PC-3 (cell line): ENCODE measurements at regions not wholly inside any gene's neighbourhood (a gene's known extent, or its start where the extent isn't known, plus 50 kb on each side); places are given as distances from the start of the nearest gene placed in this dataset.

Source experiments
- ATAC-seq: fragments of 200-7000 bp; cut with Tn5 transposase; 2 replicates; pipeline ENCODE4 v1.9.1; 2020; ENCODE audit warnings: mild to moderate bottlenecking, moderate library complexity
- BruUV-seq: library from RNA; stranded (reverse); fragments of 400-500 nt; replicated peaks from 2 replicates; lab custom pipeline; 2021; lab: Mats Ljungman, UMichigan
- CTCF ChIA-PET: fragments of 300-600 bp; sonication (Branson Sonifier 250); formaldehyde crosslinking; loops from one replicate; lab custom pipeline; 2022; ENCODE audit warnings: antibody characterized with exemption; lab: Charles Lee
- POLR2A ChIA-PET: fragments of 300-600 bp; sonication (Branson Sonifier 250); formaldehyde crosslinking; loops from one replicate; lab custom pipeline; 2022; ENCODE audit warnings: antibody characterized with exemption; ENCODE audit not compliant: unreplicated experiment; lab: Charles Lee
- DNase-seq: peaks from one replicate; pipeline ENCODE4 v3.0.0-alpha.2; 2015
- H2AFZ ChIP-seq: fragments of 300-600 bp; sonication (generic); 2 replicates; pipeline ENCODE4 v1.6.0; 2016; ENCODE audit warnings: antibody characterized with exemption, low read length
- H3F3A ChIP-seq: fragments of 300-600 bp; sonication (generic); one replicate; pipeline ENCODE4 v1.6.0; 2017; ENCODE audit warnings: antibody characterized with exemption, low read length, control low read depth, mild to moderate bottlenecking; ENCODE audit not compliant: unreplicated experiment
- H3K27ac ChIP-seq: fragments of 300-600 bp; sonication (generic); 2 replicates; pipeline ENCODE4 v1.5.1; 2016; ENCODE audit warnings: mild to moderate bottlenecking, low read length
- H3K27me3 ChIP-seq: fragments of 300-600 bp; sonication (generic); 2 replicates; pipeline ENCODE4 v1.6.1; 2016; ENCODE audit warnings: low read length, mixed read lengths
- H3K36me3 ChIP-seq: fragments of 300-600 bp; sonication (generic); 2 replicates; pipeline ENCODE4 v1.6.1; 2016; ENCODE audit warnings: low read depth, mixed run types, low read length, mixed read lengths
- H3K4me1 ChIP-seq: fragments of 300-600 bp; sonication (generic); 2 replicates; pipeline ENCODE4 v1.5.1; 2016; ENCODE audit warnings: low read length; ENCODE audit not compliant: insufficient read depth
- H3K4me2 ChIP-seq: fragments of 300-600 bp; sonication (generic); 2 replicates; pipeline ENCODE4 v1.6.0; 2016; ENCODE audit warnings: low read length
- H3K4me3 ChIP-seq: fragments of 300-600 bp; sonication (generic); 2 replicates; pipeline ENCODE4 v1.5.1; 2016; ENCODE audit warnings: mild to moderate bottlenecking, low read length, mixed read lengths
- H3K79me2 ChIP-seq: fragments of 300-600 bp; sonication (generic); 2 replicates; pipeline ENCODE4 v1.6.1; 2017; ENCODE audit warnings: low read length, mixed read lengths
- H3K9ac ChIP-seq: fragments of 300-600 bp; sonication (generic); 2 replicates; pipeline ENCODE4 v1.6.0; 2016; ENCODE audit warnings: mild to moderate bottlenecking, low read length
- H3K9me2 ChIP-seq: fragments of 300-600 bp; sonication (generic); replicated peaks from 2 replicates; pipeline ENCODE4 v1.6.1; 2016; ENCODE audit warnings: mixed run types, low read length, mixed read lengths
- H3K9me3 ChIP-seq: fragments of 300-600 bp; sonication (generic); 2 replicates; pipeline ENCODE4 v1.6.1; 2016; ENCODE audit warnings: low read length, mixed read lengths
- H4K20me1 ChIP-seq: fragments of 300-600 bp; sonication (generic); 2 replicates; pipeline ENCODE4 v1.6.1; 2016; ENCODE audit warnings: low read length, mixed read lengths
- EZH2 ChIP-seq: fragments of 300-600 bp; sonication (generic); IDR thresholded peaks from one replicate; pipeline ENCODE4 v1.6.1; 2017; ENCODE audit warnings: antibody characterized with exemption, mild to moderate bottlenecking, low read length; ENCODE audit not compliant: unreplicated experiment
- EZH2phosphoT487 ChIP-seq: fragments of 300-600 bp; sonication (generic); IDR thresholded peaks from 2 replicates; pipeline ENCODE4 v1.6.1; 2018; ENCODE audit warnings: mild to moderate bottlenecking, antibody characterized with exemption, low read length, borderline replicate concordance
- intact Hi-C: fragments of 100-400 bp; cut with micrococcal nuclease; formaldehyde crosslinking; loops from 2 replicates; pipeline ENCODE4 v1.9.0; 2023
- TF ChIP-seq, protein P1 (sequence below): fragments of 300-600 bp; sonication (generic); conservative IDR thresholded peaks from 2 replicates; pipeline ENCODE4 v1.5.1; 2017; ENCODE audit warnings: antibody characterized with exemption, low read depth, mild to moderate bottlenecking, low read length

DNA sequence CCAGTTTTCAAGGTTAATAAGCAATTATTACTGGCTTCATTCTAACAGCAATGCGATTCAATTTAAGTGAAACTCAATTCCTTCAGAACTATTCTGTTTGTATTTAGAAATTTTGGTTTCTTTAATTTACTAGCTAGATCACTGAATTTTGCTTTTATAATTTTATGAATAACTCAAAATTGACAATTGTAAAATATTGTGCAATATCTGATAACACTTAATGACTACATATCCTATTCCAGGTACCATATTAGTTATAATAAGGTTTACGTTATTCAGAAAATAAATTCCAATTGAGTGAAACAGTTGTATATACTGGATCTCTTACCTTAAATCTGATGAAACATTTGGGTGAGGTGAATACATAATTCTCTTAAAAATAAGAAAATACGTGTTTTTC, 1348.3 kb upstream of the CDH6 start:
- ATAC-seq = no peak

DNA sequence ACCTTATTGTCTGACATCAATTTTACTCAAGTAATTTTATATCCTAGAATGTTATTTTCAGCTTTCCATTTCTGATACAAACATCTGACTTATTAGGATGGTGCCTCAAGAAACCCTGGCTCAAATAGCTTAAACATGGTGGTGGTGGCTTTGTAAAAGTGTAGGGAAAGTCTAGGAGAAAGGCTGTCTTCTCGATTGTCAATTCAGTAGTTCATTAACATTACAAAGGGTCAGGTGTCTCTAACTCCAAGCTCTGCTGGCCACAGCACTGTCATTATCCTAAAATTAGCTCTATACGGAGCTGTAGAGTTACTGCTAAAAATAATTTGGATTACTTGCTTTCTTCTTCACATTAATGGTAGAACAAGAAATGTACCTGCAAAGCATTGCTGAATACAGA, 1360.1 kb upstream of the CDH6 start:
- H3F3A ChIP-seq = no peaks in the 10 kb centered on the region
- H3K79me2 ChIP-seq = no peaks in the 10 kb centered on the region
- no peak overlapping the region for H3K9ac ChIP-seq
- TF ChIP-seq, protein P1, sequence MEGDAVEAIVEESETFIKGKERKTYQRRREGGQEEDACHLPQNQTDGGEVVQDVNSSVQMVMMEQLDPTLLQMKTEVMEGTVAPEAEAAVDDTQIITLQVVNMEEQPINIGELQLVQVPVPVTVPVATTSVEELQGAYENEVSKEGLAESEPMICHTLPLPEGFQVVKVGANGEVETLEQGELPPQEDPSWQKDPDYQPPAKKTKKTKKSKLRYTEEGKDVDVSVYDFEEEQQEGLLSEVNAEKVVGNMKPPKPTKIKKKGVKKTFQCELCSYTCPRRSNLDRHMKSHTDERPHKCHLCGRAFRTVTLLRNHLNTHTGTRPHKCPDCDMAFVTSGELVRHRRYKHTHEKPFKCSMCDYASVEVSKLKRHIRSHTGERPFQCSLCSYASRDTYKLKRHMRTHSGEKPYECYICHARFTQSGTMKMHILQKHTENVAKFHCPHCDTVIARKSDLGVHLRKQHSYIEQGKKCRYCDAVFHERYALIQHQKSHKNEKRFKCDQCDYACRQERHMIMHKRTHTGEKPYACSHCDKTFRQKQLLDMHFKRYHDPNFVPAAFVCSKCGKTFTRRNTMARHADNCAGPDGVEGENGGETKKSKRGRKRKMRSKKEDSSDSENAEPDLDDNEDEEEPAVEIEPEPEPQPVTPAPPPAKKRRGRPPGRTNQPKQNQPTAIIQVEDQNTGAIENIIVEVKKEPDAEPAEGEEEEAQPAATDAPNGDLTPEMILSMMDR = no peak
- no peak for TF ChIP-seq EZH2
- TF ChIP-seq EZH2phosphoT487 = no peak
- no peak overlapping the region for H3K4me3 ChIP-seq
- no peaks in the 10 kb centered on the region for H3K9me2 ChIP-seq
- POLR2A ChIA-PET = no interaction called here
- no peak overlapping the region for H3K27ac ChIP-seq
- ATAC-seq (no peak), DNase-seq (no peak)
- no peaks in the 10 kb centered on the region for H3K9me3 ChIP-seq
- CTCF ChIA-PET = no interaction called here
- H3K4me1 ChIP-seq = no peaks in the 10 kb centered on the region
- no peak overlapping the region for H3K4me2 ChIP-seq
- no peaks in the 10 kb centered on the region for H3K27me3 ChIP-seq
- no peaks in the 10 kb centered on the region for H3K36me3 ChIP-seq
- H4K20me1 ChIP-seq = no peaks in the 10 kb centered on the region
- BruUV-seq = no TSS peak
- intact Hi-C loops = no loop called here
- no peak overlapping the region for H2AFZ ChIP-seq

More for the DNA sequence above, 1348.3 kb upstream of the CDH6 start:
- H3K9me2 ChIP-seq = no peaks in the 10 kb centered on the region
- H3F3A ChIP-seq = no peaks in the 10 kb centered on the region
- no peak overlapping the region for H3K9ac ChIP-seq
- no peak for DNase-seq
- intact Hi-C loops = no loop called here
- TF ChIP-seq EZH2 (no peak), EZH2phosphoT487 (no peak)
- TF ChIP-seq, protein P1 = no peak
- no peaks in the 10 kb centered on the region for H3K9me3 ChIP-seq
- H3K4me2 ChIP-seq = no peak overlapping the region
- H2AFZ ChIP-seq = no peak overlapping the region
- H3K27me3 ChIP-seq = no peaks in the 10 kb centered on the region; the same call in 1 of the 2 replicates
- H3K4me3 ChIP-seq = no peak overlapping the region
- no peaks in the 10 kb centered on the region for H4K20me1 ChIP-seq
- BruUV-seq = no TSS peak
- H3K27ac ChIP-seq = no peak overlapping the region
- no peaks in the 10 kb centered on the region for H3K4me1 ChIP-seq
- ChIA-PET CTCF (no interaction called here), POLR2A (no interaction called here)
- H3K79me2 ChIP-seq = no peaks in the 10 kb centered on the region
- no peaks in the 10 kb centered on the region for H3K36me3 ChIP-seq

DNA sequence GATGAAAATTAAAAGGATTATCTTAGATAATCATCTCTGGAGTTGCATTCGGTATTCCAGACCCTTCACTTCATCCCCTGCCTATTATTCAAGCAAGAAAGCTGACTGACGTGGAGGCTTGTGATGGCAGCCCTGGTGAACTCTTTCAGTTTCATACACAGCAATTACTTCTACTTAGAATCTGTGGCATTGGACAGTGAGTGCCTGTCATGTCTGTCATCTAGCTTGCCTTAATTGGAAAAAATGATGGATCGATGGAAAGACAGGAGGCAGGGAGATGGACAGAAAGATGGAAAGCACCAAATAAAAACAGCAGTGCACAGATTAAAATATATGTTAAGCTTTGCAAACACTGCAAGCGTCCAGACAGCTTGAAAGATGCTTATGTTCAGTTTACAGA, 1371.0 kb upstream of the CDH6 start:
- Histone ChIP-seq H3K27ac (no peak overlapping the region), H3K79me2 (no peaks in the 10 kb centered on the region), H3K4me3 (no peak overlapping the region), H3K9me3 (no peaks in the 10 kb centered on the region), H3K4me1 (no peaks in the 10 kb centered on the region), H2AFZ (no peak overlapping the region), H3K4me2 (0 out of 2 replicates have a peak overlapping the region, but pooled peaks have one; percentile 20), H4K20me1 (no peaks in the 10 kb centered on the region), H3K27me3 (no peaks in the 10 kb centered on the region), H3K36me3 (no peaks in the 10 kb centered on the region), H3K9me2 (no peaks in the 10 kb centered on the region), H3F3A (no peaks in the 10 kb centered on the region), H3K9ac (no peak overlapping the region)
- BruUV-seq = no TSS peak
- CTCF ChIA-PET = no interaction called here
- no peak for TF ChIP-seq EZH2
- TF ChIP-seq EZH2phosphoT487 = no peak
- TF ChIP-seq, protein P1 = no peak
- ATAC-seq = no peak
- POLR2A ChIA-PET = no interaction called here
- intact Hi-C loops = no loop called here
- DNase-seq = no peak
